NCI-H446 treated with DMSO at 0.1 percent for 48 hours (cell line): ENCODE measurements at regions not wholly inside any gene's neighbourhood (a gene's known extent, or its start where the extent isn't known, plus 50 kb on each side); places are given as distances from the start of the nearest gene placed in this dataset.

Experiments used
- DNase-seq: peaks from one replicate; lab custom pipeline; 2025; lab: John Stamatoyannopoulos, UW

- DNase-seq, result no peak
These were observed 366.3 kb downstream of the SS18 start for GRCh38 chr18:25724121-25724520.

DNA sequence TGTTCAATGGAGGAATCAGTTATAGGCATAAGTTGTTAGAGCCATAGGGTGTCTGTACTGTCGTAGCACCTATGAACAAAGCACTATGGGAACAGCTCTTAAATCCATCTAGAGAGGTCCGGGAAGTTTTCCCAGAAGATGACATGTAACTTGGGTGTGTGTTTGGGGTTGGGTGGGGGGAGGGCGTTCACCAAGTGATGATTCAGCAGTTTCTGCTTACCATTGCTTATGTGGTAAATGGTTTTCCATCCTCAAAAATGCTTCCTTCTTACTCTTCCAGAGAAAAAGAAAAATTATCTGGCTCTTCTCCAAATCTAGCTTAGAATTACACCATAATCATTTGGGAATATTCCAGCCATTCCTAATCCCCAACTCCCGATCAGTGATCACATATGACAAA is 361.1 kb upstream of the ZNF521 start:
- DNase-seq, result no peak

DNA sequence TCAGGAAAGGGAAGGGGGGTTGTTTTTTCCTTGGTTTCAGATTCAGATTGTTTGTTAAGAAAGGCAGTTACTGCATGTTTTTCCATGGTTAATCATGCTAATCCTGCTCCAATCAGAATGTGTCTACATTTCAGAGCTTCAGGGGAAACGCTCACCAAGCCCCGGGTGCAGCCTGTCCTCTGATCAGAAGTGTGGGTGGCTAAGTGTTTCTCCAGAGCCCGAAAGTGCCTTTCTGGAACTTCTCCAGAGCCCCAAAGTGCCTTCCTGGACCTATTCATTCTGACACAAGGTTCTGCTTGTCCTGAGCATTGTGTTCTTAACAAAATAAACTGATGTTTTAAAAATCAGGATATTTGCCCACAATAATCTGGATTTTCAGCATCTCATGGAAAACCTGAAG is 359.0 kb upstream of the ZNF521 start:
- DNase-seq, result no peak

- no peak for DNase-seq
These were observed 353.7 kb upstream of the ZNF521 start for GRCh38 chr18:25705650-25706049.

GRCh38 chr18:25704494-25704893 is 352.5 kb upstream of the ZNF521 start:
- no peak for DNase-seq

DNA sequence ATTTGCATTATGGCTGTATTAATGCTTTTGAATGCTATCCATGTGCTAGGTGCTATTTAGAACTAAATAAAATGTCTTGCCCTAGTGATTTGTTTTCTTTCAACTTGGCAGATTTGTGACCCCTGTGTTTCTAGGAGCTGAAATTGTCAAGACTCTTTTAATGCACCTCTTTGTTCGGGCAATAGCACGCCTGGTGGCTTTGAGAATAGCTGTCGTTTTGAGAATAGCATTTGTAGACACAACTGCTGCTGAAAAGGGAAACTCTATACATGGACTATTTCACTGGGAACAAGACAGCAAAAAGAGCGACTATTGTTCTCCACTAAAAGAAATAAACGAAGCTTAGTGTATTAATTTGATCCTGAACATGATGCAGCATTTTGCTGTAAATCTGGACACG is 352.1 kb upstream of the ZNF521 start:
- no peak for DNase-seq

DNA sequence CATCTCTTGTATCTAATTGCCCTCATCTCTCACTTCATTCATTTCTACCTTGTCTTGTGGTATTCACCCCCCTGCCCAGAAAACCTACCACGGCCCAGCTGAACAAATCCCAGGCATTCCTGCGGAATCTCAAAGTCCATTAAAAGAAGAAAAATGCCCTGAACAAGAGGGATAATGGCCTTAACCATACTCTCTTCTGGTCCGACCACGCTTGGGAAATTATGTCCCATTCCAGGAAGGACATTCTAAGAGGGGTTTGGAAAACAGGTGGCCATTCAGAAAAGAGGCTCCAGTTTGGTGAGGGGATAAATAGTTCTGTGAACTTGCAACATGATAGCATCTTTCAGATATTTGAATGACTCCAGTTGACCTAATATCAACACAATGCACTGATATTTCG is 349.9 kb upstream of the ZNF521 start:
- DNase-seq, result no peak

DNA sequence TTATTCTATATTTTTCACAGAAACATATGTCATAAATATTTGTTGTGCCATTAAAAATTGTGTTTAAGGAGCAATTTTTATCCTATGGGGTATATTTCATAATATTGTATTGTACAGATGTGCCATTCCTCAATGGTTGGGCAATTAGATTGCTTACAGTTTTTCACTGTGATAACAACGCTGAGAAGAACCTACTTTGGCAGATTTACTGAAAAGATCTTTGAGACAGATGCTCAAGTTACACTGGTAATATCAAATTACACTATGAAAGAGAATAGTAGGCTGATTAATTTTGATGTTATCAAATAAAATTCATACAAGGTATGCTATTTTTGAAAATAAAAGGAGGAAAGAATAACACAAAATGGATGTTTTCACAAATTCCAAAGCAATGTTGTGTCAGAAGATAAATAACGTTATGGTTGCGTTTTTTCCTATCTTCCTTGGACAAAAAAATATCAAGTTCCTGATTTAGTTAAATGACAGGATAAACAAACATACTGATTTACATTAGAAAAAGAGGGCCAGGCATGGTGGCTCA is 335.1 kb upstream of the ZNF521 start:
- no peak for DNase-seq

DNA sequence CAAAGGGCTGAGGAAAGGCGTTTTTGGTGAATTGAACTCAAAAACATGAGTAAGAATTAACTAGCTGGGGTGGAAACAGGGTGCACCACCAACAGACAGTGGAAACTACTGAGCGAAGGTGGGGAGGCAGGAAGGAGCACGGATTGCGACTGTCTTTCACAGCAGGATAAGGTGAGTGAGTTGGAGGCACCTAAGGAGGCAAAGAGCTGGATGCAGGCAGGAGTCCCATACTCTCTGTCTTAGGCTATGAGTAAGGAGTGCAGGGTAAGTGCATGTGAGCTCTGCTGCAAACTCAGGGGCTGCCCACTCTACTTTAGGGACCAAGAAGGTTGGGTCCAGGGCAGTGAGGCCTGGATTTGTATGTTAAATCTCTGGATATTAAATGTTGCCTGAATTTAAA is 333.1 kb upstream of the ZNF521 start:
- DNase-seq, result no peak

DNA sequence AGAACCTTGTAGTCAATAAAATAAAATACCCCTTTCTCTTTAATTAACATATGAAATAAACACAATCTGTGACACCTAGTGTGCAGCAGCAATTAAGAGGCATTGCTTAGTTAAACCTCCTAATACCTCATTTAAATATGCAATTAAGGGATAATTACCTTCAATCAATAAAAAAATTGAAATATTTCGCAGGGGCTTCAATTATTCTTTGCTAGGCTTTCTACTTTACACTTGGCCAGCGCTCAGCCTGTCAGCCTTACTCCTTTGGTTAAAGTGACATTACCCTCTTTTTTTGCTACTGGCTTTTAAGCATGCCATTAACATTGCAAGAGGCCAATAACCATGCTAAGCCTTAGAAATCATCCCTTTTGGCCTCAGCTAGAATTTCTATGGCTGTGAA is 327.5 kb upstream of the ZNF521 start:
- DNase-seq, result no peak

DNA sequence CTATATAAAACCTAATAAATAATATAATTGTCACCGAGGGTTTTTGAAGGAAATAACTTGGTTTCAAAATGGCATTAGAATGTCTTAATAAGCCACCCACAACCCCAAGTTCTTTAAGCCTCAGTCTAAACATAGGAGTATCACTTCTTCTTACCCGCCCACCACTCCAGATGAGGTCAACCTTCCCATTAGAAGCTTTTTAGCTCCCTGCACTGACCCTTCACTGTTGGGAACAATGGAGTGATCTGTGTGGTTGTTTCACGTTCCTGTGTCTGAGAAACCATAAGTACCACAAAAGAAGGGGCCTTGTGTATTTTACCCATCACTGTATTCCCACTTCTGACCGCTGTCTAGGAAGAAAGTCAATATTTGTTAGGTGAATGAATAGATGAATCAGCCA is 326.3 kb upstream of the ZNF521 start:
- DNase-seq, result no peak

DNA sequence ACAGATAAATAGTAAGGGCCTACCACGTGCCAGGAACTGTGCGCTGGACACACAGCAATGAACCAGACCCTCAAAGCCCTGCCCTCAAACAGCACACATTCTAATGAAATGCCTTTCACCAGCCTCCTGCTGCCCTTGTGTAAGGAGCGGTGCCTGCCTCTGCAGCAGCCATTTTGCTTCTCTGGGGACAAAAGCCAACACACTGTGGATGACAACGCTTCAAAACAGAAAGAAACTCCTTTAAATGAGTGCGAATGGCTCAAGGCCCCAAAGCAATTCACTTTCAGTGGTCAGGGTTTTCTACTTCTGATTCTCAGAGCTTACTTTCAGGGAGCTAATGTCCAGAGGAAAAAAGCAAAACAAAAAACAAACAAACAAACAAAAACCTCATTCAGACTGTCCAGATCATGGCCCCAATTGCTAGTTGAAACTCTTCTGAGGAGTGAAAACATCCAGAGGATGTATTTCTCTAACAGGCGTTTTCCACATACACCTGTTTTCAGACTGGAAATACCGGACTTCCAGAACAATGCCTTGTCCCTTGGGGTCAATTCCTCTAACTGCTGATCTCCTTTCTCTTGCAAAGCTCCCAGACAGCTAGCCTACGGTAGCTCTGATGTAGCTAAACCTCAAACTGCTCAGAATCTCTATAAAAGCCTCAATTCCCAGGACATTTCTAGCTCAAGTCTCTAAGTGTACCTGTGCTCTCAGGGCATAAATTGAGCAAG is 323.3 kb upstream of the ZNF521 start:
- DNase-seq, result no peak

- DNase-seq, result no peak
These were observed 322.2 kb upstream of the ZNF521 start for GRCh38 chr18:25674183-25674582.

- DNase-seq, result no peak
These were observed 320.5 kb upstream of the ZNF521 start for GRCh38 chr18:25672490-25672889.

DNA sequence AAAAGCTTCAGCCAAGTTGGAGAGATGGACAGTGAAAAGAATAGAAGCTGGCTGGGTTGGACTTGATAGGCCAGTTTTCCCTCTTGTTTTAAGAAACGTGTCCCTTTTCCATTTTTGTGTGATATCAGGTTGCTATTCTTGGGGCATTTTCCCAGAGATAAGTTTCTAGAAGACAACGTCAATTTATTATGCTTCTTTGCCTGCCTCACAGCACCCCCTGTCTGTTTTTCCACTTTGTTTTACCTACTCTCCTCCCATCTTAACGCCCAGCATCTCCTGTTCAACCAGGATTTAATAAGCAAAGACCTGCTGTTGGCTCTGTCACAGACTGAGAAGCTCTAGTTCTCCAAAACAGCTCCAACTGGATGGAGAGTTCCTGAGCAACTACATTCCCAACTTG is 317.8 kb upstream of the ZNF521 start:
- no peak for DNase-seq

- DNase-seq, result no peak
These were observed 310.3 kb upstream of the ZNF521 start for GRCh38 chr18:25662272-25662671.

DNA sequence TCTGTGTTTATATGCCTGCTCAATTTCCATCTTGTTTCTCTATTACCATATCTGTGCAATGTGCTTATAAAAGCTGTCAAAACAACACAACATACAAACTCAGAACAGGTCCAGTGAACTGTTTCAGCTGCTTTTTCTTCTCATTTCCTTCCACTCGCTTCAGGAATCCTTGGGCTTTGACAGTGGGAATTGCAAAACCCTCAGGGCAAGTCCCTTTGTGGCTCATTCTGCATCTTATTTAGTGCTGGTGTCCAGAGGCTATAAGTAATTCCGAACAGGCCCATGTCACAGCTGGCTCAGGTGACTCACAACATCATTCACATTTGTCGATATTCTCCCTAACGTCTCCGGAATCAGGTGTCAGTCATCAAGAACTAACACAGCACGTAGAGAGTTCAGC is 309.9 kb upstream of the ZNF521 start:
- no peak for DNase-seq

DNA sequence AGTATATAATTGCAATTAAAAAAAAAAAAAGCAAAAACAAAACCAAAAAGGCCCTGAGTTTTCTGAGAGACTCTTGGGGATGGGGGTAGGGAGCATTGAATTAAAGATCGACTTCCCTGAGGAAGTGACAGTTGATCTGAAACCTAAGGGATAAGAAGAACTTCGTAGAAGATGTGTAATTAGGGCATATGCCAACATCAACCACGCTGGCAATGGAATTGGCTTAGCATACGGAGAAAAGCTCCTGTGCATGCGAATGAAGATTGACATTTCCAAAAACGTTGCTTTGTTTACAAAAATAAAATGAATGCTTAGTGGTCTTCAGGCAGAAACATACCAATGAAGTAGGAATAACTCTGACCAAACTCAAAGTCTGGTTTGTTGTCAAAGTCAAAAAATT is 307.6 kb upstream of the ZNF521 start:
- DNase-seq, result no peak

GRCh38 chr18:25658476-25658875 is 306.5 kb upstream of the ZNF521 start:
- DNase-seq, result no peak

GRCh38 chr18:25651553-25651952 is 299.6 kb upstream of the ZNF521 start:
- no peak for DNase-seq

DNA sequence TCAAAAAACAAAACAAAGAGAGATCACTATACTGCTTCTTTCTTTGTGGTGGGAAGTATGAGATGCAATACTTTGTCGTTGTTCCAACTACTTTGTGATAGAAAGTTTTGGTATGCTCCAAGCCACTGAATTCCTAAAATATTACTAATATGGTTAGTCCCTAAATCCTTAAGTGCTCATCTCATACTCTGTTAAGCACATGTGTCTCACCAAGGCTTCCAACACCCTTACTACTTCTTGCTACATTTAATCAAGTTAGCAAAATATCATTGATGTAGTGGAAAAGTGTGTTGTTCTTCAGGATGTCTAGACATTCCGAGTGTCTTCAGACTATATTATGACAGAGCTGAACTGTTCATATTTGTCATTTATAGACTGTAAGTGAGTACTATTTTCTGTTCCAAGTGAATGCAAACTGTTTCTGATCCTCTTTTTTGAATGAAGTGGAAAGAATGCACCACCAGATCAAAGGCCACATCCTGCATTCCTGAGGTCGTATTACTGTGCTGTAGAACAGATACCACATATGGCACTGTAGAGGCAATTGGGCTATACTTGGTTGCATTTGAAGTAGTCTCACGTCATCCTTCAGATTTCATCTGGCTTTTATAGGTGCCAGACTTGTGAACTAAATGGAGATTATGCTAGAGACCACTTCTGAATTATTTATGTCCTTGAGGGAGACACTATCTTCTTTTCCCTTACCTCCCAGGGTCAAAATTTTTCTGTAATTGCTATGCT is 298.4 kb upstream of the ZNF521 start:
- no peak for DNase-seq

DNA sequence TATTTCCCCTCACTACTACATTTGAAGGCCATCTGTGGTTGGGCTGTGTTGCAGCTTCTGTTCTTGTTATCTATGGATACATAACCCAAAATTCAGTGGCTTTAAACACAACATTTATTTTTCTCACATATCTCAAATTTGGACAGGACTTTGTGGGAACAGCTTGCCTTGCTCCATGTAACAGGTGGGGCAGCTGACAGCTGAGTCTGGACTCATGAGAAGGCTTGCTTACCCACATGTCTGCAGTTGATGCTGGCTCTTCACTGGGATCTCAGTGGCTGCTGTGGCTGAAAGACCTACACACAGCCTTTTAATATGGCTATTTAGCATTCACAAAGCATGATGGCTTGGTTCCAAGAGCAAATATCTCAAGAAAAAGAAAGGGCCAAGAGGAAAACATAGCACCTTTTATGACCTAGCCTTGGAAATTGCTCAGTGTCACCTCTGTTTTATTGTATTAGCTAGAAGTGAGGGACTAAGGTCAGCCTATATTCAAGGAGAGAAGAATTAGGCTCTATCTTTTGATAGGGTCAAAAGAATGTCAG is 296.8 kb upstream of the ZNF521 start:
- DNase-seq, result no peak

DNA sequence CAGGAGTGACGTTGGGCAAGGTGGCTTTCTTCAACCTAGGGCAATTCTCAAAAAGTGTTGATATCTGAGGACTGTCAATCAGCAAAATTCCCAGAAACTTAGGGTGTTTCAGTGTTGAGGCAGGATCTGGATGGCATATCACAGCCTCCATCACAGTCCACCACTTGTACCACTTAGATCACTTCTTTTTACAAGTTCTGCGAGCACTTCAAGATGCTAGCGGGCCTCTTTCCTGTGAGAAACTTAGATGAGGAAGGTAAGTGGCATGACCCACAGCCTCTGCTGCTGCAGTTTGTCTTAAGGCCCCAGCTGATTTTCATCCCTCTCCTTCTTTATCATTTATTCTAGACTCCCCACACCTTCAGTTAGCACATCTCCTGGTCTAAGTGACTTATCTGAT is 295.4 kb upstream of the ZNF521 start:
- no peak for DNase-seq
